OCI-LY7 (cell line): ENCODE measurements at regions not wholly inside any gene's neighbourhood (a gene's known extent, or its start where the extent isn't known, plus 50 kb on each side); places are given as distances from the start of the nearest gene placed in this dataset.

Experiments used
- BruUV-seq: library from RNA; stranded (reverse); fragments of 400-500 nt; replicated peaks from 2 replicates; lab custom pipeline; 2021; lab: Mats Ljungman, UMichigan
- CTCF ChIA-PET: fragments of 300-600 bp; sonication (Branson Sonifier 250); formaldehyde crosslinking; loops from one replicate; lab custom pipeline; 2022; ENCODE audit warnings: antibody characterized with exemption; ENCODE audit not compliant: unreplicated experiment; lab: Charles Lee
- POLR2A ChIA-PET: fragments of 300-600 bp; sonication (Branson Sonifier 250); formaldehyde crosslinking; loops from one replicate; lab custom pipeline; 2022; ENCODE audit warnings: antibody characterized with exemption; lab: Charles Lee
- DNase-seq: peaks from one replicate; pipeline ENCODE4 v3.0.0-alpha.2; 2015; ENCODE audit warnings: low spot score
- H2AFZ ChIP-seq: fragments of 200-600 bp; sonication (generic), shearing (Covaris generic); 2 replicates; pipeline ENCODE4 v1.6.1; 2014; ENCODE audit warnings: mild to moderate bottlenecking, antibody characterized with exemption, low read length, moderate library complexity
- H3K27ac ChIP-seq: fragments of 200-600 bp; sonication (generic); 2 replicates; pipeline ENCODE4 v1.5.1; 2014; ENCODE audit warnings: mixed run types, low read depth, mild to moderate bottlenecking, moderate library complexity, low read length, inconsistent platforms; ENCODE audit not compliant: poor library complexity, severe bottlenecking
- H3K36me3 ChIP-seq: fragments of 200-600 bp; sonication (generic); 2 replicates; pipeline ENCODE4 v1.6.1; 2014; ENCODE audit warnings: mild to moderate bottlenecking, antibody characterized with exemption, low read length, moderate library complexity, mixed read lengths; ENCODE audit not compliant: insufficient read depth
- H3K4me1 ChIP-seq: fragments of 200-600 bp; sonication (generic); 2 replicates; pipeline ENCODE4 v1.5.1; 2014; ENCODE audit warnings: mild to moderate bottlenecking, low read length; ENCODE audit not compliant: insufficient read depth, poor library complexity, severe bottlenecking
- H3K4me2 ChIP-seq: fragments of 200-600 bp; sonication (generic); 2 replicates; pipeline ENCODE4 v1.6.1; 2014; ENCODE audit warnings: mild to moderate bottlenecking, low read length
- H3K4me3 ChIP-seq: fragments of 200-600 bp; sonication (generic); 2 replicates; pipeline ENCODE4 v1.5.1; 2014; ENCODE audit warnings: mild to moderate bottlenecking, low read depth, low read length; ENCODE audit not compliant: poor library complexity, severe bottlenecking
- H3K79me2 ChIP-seq: fragments of 200-600 bp; sonication (generic); 2 replicates; pipeline ENCODE4 v1.6.1; 2016; ENCODE audit warnings: low read depth, mild to moderate bottlenecking, low read length, moderate library complexity, mixed read lengths; ENCODE audit not compliant: insufficient read depth
- H3K9me2 ChIP-seq: fragments of 200-600 bp; sonication (generic); 2 replicates; pipeline ENCODE4 v1.6.1; 2016; ENCODE audit warnings: mild to moderate bottlenecking, low read length, mixed read lengths; ENCODE audit not compliant: insufficient read depth
- H3K9me3 ChIP-seq: fragments of 200-600 bp; sonication (generic); 2 replicates; pipeline ENCODE4 v1.6.1; 2014; ENCODE audit warnings: mild to moderate bottlenecking, mixed run types, low read length, mixed read lengths
- H4K20me1 ChIP-seq: fragments of 200-600 bp; sonication (generic); 2 replicates; pipeline ENCODE4 v1.6.1; 2014; ENCODE audit warnings: mild to moderate bottlenecking, antibody characterized with exemption, low read length, moderate library complexity, mixed read lengths; ENCODE audit not compliant: insufficient read depth
- CTCF ChIP-seq: fragments of 200-600 bp; sonication (generic); conservative IDR thresholded peaks from 2 replicates; pipeline ENCODE4 v1.5.1; 2014; ENCODE audit warnings: mild to moderate bottlenecking, antibody characterized with exemption, low read length, moderate library complexity, mixed read lengths
- EZH2phosphoT487 ChIP-seq: fragments of 200-600 bp; sonication (generic); IDR thresholded peaks from 2 replicates; pipeline ENCODE4 v1.6.1; 2018; ENCODE audit warnings: low read depth, borderline replicate concordance, mild to moderate bottlenecking, mixed run types, antibody characterized with exemption, low read length, moderate library complexity, mixed read lengths
- intact Hi-C: fragments of 100-400 bp; cut with micrococcal nuclease; formaldehyde crosslinking; loops from one replicate; pipeline ENCODE4 v1.10.0; 2022; ENCODE audit not compliant: unreplicated experiment

GRCh38 chr2:15727396-15728244 is 136.0 kb downstream of the DDX1 start:
- Histone ChIP-seq H3K27ac (no peak overlapping the region), H3K9me2 (no peaks in the 10 kb centered on the region), H2AFZ (no peak overlapping the region), H4K20me1 (no peaks in the 10 kb centered on the region), H3K4me3 (no peak overlapping the region), H3K4me2 (no peak overlapping the region), H3K4me1 (peaks cover 10% of the 10 kb centered on the region), H3K36me3 (no peaks in the 10 kb centered on the region), H3K9me3 (no peaks in the 10 kb centered on the region), H3K79me2 (no peaks in the 10 kb centered on the region)
- POLR2A ChIA-PET = no interaction called here
- BruUV-seq = no TSS peak
- CTCF ChIA-PET = no interaction called here
- no peak for DNase-seq
- TF ChIP-seq CTCF = no peak
- TF ChIP-seq EZH2phosphoT487 = no peak
- intact Hi-C loops = no loop called here

GRCh38 chr2:15728245-15728938 is 136.7 kb downstream of the DDX1 start:
- no TSS peak for BruUV-seq
- ChIA-PET CTCF (no interaction called here), POLR2A (interaction anchor here (0.5 kb wide), 1 partner anchor 210 kb away, joined by 10 read pairs; no protein-coding TSS in a partner anchor)
- TF ChIP-seq EZH2phosphoT487 (no peak), CTCF (no peak)
- H3K27ac ChIP-seq = no peak overlapping the region
- H3K79me2 ChIP-seq = no peaks in the 10 kb centered on the region
- H4K20me1 ChIP-seq = no peaks in the 10 kb centered on the region
- no peaks in the 10 kb centered on the region for H3K36me3 ChIP-seq
- H2AFZ ChIP-seq = no peak overlapping the region
- intact Hi-C loops = no loop called here
- no peak overlapping the region for H3K4me2 ChIP-seq
- H3K9me3 ChIP-seq = no peaks in the 10 kb centered on the region
- H3K9me2 ChIP-seq = no peaks in the 10 kb centered on the region
- no peak for DNase-seq
- H3K4me1 ChIP-seq = peaks cover 10% of the 10 kb centered on the region
- no peak overlapping the region for H3K4me3 ChIP-seq
